ENCODE measurements at regions not wholly inside any gene's neighbourhood (a gene's known extent, or its start where the extent isn't known, plus 50 kb on each side); places are given as distances from the start of the nearest gene placed in this dataset.

DNA sequence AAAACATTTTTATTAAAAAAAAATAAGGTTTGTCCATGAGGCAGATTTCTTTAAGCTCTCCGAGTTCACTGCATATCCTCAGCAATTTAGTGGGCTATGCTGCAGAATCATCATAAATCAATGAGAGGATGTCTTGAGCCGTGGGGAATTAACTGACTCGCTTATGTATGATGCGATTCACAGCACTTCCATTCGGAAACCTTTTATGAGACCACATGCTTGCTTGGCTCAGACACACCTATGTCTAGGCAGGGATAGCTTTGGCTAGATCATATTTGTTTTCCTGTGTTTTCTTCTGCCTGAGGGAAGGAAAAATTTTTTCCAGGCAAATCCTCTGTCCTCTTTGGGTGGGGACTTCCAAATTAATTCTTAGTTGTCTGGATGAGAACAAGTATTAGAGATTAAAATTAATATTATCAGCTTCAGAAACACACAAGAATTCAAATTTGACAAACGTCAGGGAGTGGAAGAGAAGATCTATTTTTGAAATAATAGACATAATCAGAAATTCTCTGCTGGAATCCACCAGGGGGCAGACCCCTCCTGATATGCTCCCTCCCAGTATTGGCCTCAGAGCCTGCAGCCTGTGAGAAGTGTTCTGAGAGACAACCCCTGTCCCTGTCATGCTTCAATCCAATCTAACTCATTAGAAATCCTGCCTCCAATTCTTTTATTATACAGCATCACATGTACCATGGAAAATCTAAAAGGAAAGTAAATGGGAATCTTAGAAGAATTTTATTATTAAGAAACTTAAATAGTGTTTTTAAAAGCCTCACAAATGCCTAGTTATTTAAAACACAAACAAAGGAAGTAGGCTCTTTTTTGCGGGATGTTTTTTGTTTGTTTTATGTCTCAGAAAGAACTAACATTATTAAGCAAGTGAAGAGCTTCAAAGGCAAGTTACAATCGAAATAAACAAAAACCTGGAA, 345.1 kb upstream of the TACR3 start:
- in situ Hi-C loops (cut with MboI; ENCODE audit: low pct_ligation_motif_present in 1 of 4, low pct_unique_long_range_greater_than_20kb in 1 of 4, low sequenced_read_pairs in 3 of 4), result loop anchor here in 3 of 4 donors (10.0 to 25.0 kb wide), 2 partner anchors 797 to 800 kb away; no protein-coding TSS in a partner anchor
- H3K9me3 ChIP-seq, result no peaks in the 10 kb centered on the region
- H3K27ac ChIP-seq, result no peak overlapping the region
- DNase-seq, result peak; percentile 15
- intact Hi-C loops (cut with DNase I; ENCODE audit: low total_unique reads), result no loop called here
- 18 to 24% methylated on average over 8 of the region's 8 CpGs for WGBS, 2 donors (ENCODE audit: low coverage in 1 of 2)
- H3K36me3 ChIP-seq, result no peaks in the 10 kb centered on the region
- H3K4me1 ChIP-seq, result no peaks in the 10 kb centered on the region
- H3K4me3 ChIP-seq, result no peak overlapping the region
- H3K27me3 ChIP-seq, result no peaks in the 10 kb centered on the region
- no peak for TF ChIP-seq POLR2AphosphoS5 (IDR thresholded peaks at IDR 0.05)
- TF ChIP-seq, protein P1, sequence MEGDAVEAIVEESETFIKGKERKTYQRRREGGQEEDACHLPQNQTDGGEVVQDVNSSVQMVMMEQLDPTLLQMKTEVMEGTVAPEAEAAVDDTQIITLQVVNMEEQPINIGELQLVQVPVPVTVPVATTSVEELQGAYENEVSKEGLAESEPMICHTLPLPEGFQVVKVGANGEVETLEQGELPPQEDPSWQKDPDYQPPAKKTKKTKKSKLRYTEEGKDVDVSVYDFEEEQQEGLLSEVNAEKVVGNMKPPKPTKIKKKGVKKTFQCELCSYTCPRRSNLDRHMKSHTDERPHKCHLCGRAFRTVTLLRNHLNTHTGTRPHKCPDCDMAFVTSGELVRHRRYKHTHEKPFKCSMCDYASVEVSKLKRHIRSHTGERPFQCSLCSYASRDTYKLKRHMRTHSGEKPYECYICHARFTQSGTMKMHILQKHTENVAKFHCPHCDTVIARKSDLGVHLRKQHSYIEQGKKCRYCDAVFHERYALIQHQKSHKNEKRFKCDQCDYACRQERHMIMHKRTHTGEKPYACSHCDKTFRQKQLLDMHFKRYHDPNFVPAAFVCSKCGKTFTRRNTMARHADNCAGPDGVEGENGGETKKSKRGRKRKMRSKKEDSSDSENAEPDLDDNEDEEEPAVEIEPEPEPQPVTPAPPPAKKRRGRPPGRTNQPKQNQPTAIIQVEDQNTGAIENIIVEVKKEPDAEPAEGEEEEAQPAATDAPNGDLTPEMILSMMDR (IDR thresholded peaks at IDR 0.05), result peak; percentile 41 to 53 (median 46)
- TF ChIP-seq EP300 (IDR thresholded peaks at IDR 0.05; ENCODE audit: low read depth), result no peak

DNA sequence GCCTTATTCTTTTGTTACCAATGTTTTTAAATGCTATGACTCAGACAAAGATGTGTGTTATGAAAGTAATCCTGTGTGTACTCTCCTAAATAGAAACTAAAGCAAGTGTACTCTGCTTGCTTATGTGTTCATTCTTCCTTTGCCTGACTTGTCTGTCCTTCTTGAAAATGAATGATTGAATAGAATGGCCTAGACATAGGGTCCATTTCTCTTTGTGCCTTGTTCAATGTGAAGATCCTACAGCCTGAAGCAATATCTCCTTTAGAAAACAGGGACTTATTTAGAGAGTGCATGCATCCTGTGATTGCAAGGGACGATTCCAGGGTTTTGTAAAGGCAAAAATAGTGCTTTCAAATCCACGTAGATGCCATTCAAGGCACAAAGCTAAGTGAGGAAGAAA, 343.6 kb upstream of the TACR3 start:
- 60 to 73% methylated on average over 1 to 2 of the region's 2 CpGs for WGBS, 2 donors (ENCODE audit: low coverage in 1 of 2)
- no peak for DNase-seq
- Histone ChIP-seq H3K36me3 (no peaks in the 10 kb centered on the region), H3K9me3 (no peaks in the 10 kb centered on the region), H3K4me1 (no peaks in the 10 kb centered on the region), H3K27me3 (no peaks in the 10 kb centered on the region), H3K4me3 (no peak overlapping the region), H3K27ac (no peak overlapping the region)
- no peak for TF ChIP-seq POLR2A (IDR thresholded peaks at IDR 0.05)
- no peak for TF ChIP-seq POLR2AphosphoS5 (IDR thresholded peaks at IDR 0.05)
- TF ChIP-seq, protein P1 (IDR thresholded peaks at IDR 0.05), result no peak
- TF ChIP-seq EP300 (IDR thresholded peaks at IDR 0.05; ENCODE audit: low read depth), result no peak
- in situ Hi-C loops (cut with MboI; ENCODE audit: low pct_ligation_motif_present in 1 of 4, low pct_unique_long_range_greater_than_20kb in 1 of 4, low sequenced_read_pairs in 3 of 4) (loop anchor here in 3 of 4 donors (10.0 to 25.0 kb wide), 2 partner anchors 799 to 801 kb away; no protein-coding TSS in a partner anchor), intact Hi-C loops (cut with DNase I; ENCODE audit: low total_unique reads) (no loop called here)

GRCh38 chr4:104044369-104044768, 324.6 kb upstream of the TACR3 start:
- 70 to 72% methylated on average over 3 of the region's 3 CpGs for WGBS, 2 donors (ENCODE audit: low coverage in 1 of 2)
- in situ Hi-C loops (cut with MboI; ENCODE audit: low pct_ligation_motif_present in 1 of 4, low pct_unique_long_range_greater_than_20kb in 1 of 4, low sequenced_read_pairs in 3 of 4), result no loop called here
- intact Hi-C loops (cut with DNase I; ENCODE audit: low total_unique reads), result no loop called here
- no peaks in the 10 kb centered on the region for H3K4me1 ChIP-seq
- no peak overlapping the region for H3K4me3 ChIP-seq
- no peaks in the 10 kb centered on the region for H3K27me3 ChIP-seq
- TF ChIP-seq EP300 (IDR thresholded peaks at IDR 0.05; ENCODE audit: low read depth) (no peak), POLR2AphosphoS5 (IDR thresholded peaks at IDR 0.05) (no peak), POLR2A (IDR thresholded peaks at IDR 0.05) (no peak)
- TF ChIP-seq, protein P1 (IDR thresholded peaks at IDR 0.05), result no peak
- H3K27ac ChIP-seq, result no peak overlapping the region
- H3K9me3 ChIP-seq, result no peaks in the 10 kb centered on the region
- no peak for DNase-seq
- no peaks in the 10 kb centered on the region for H3K36me3 ChIP-seq

GRCh38 chr4:104032896-104033295, 313.1 kb upstream of the TACR3 start:
- H3K9me3 ChIP-seq, result no peaks in the 10 kb centered on the region
- H3K27me3 ChIP-seq, result no peaks in the 10 kb centered on the region
- no peak for TF ChIP-seq EP300 (IDR thresholded peaks at IDR 0.05; ENCODE audit: low read depth)
- TF ChIP-seq, protein P1 (IDR thresholded peaks at IDR 0.05), result no peak
- no peak for TF ChIP-seq POLR2AphosphoS5 (IDR thresholded peaks at IDR 0.05)
- no peak for TF ChIP-seq POLR2A (IDR thresholded peaks at IDR 0.05)
- H3K36me3 ChIP-seq, result no peaks in the 10 kb centered on the region
- in situ Hi-C loops (cut with MboI; ENCODE audit: low pct_ligation_motif_present in 1 of 4, low pct_unique_long_range_greater_than_20kb in 1 of 4, low sequenced_read_pairs in 3 of 4), result no loop called here
- WGBS, 2 donors (ENCODE audit: low coverage in 1 of 2), result 54 to 60% methylated on average over 5 of the region's 5 CpGs
- no peak overlapping the region for H3K27ac ChIP-seq
- DNase-seq, result no peak
- intact Hi-C loops (cut with DNase I; ENCODE audit: low total_unique reads), result no loop called here
- H3K4me1 ChIP-seq, result no peaks in the 10 kb centered on the region
- no peak overlapping the region for H3K4me3 ChIP-seq

All from transverse colon (tissue), 4 donors.